ENCODE measurements at regions not wholly inside any gene's neighbourhood (a gene's known extent, or its start where the extent isn't known, plus 50 kb on each side); places are given as distances from the start of the nearest gene placed in this dataset.

DNA sequence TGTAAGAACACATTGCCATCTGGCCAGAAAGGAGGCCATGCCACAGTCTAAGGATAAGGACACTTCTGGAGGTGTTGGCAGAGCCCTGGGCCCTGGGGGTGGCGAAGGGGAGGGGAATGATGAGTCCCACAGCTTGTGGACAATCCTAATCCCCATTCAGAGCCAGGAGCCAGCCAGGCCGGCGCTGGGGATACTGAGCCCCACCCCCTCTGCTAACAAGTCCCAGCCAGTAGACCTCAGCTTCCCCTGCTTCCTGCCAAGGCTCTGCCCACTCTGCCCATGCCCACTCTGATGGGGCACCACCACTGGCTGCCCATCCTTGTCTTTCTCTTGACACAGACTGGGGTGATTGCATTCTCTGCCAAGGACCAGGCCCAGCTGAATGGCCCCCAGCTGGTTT, 71.9 kb downstream of the NAV1 start:
- Mint-ChIP-seq H3K36me3 (ENCODE audit: unreplicated experiment) (no peaks in the 10 kb centered on the region), H3K4me1 (ENCODE audit: low read depth, unreplicated experiment) (peaks cover 9% of the 10 kb centered on the region), H3K27ac (ENCODE audit: unreplicated experiment) (no peak overlapping the region), H3K27me3 (ENCODE audit: unreplicated experiment) (peaks cover 3% of the 10 kb centered on the region), H3K4me3 (ENCODE audit: unreplicated experiment) (no peak overlapping the region), H3K9me3 (ENCODE audit: unreplicated experiment) (peaks cover 3% of the 10 kb centered on the region)
- DNase-seq = no peak
- TF ChIP-seq CTCF (IDR thresholded peaks at IDR 0.05; ENCODE audit: partially characterized antibody, unreplicated experiment) = no peak

DNA sequence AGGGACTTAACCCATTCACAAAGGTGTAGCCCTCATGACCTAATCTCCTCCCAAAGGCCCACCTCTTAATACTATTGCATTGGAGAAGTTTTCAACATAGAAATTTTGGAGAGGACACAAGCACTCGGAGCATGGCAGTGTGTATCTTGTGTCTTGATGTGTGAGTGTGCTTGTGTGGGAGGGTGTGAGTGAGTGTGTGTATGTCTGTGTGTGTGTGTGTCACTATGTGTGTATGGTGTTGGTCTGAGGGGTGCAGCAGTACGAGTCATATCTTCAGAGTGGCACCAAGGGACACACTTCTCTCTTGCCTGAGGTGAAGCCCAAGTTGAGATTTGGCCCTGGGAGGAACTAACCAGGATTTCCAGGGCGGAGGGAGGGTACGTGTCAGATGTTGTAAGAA, 73.7 kb downstream of the NAV1 start:
- peaks cover 5% of the 10 kb centered on the region for H3K27me3 Mint-ChIP-seq (ENCODE audit: unreplicated experiment)
- DNase-seq = no peak
- H3K36me3 Mint-ChIP-seq (ENCODE audit: unreplicated experiment) = no peaks in the 10 kb centered on the region
- H3K27ac Mint-ChIP-seq (ENCODE audit: unreplicated experiment) = no peak overlapping the region
- no peak overlapping the region for H3K4me3 Mint-ChIP-seq (ENCODE audit: unreplicated experiment)
- H3K9me3 Mint-ChIP-seq (ENCODE audit: unreplicated experiment) = peaks cover 3% of the 10 kb centered on the region
- peaks cover 11% of the 10 kb centered on the region for H3K4me1 Mint-ChIP-seq (ENCODE audit: low read depth, unreplicated experiment)
- TF ChIP-seq CTCF (IDR thresholded peaks at IDR 0.05; ENCODE audit: partially characterized antibody, unreplicated experiment) = no peak

- Mint-ChIP-seq H3K36me3 (ENCODE audit: unreplicated experiment) (no peaks in the 10 kb centered on the region), H3K4me3 (ENCODE audit: unreplicated experiment) (no peak overlapping the region), H3K27ac (ENCODE audit: unreplicated experiment) (no peak overlapping the region), H3K4me1 (ENCODE audit: low read depth, unreplicated experiment) (peaks cover 11% of the 10 kb centered on the region), H3K27me3 (ENCODE audit: unreplicated experiment) (peaks cover 5% of the 10 kb centered on the region), H3K9me3 (ENCODE audit: unreplicated experiment) (peaks cover 3% of the 10 kb centered on the region)
- DNase-seq = peak; percentile 52
- no peak for TF ChIP-seq CTCF (IDR thresholded peaks at IDR 0.05; ENCODE audit: partially characterized antibody, unreplicated experiment)
Observed at GRCh38 chr1:201614262-201615015, 75.5 kb downstream of the NAV1 start.

DNA sequence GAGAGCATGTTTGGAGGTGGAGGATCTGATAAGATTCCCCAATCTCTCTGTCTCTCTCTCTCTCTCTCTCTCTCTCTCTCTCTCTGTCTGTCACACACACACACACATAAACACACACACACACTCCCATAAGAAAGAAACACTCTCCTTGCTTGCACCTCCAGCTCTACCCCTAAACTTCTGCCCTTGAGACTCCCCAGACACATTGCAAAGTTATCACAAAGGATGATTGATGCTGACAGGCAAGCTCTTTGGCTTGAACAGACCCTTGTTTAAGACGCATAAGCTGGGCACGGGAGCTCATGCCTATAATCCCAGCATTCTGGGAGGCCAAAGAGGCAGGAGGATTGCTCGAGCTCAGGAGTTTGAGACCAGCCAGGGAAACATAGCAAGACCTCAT, 78.2 kb downstream of the NAV1 start:
- Mint-ChIP-seq H3K4me3 (ENCODE audit: unreplicated experiment) (peak overlapping the region; percentile 21), H3K27ac (ENCODE audit: unreplicated experiment) (no peak overlapping the region), H3K9me3 (ENCODE audit: unreplicated experiment) (peaks cover 3% of the 10 kb centered on the region), H3K4me1 (ENCODE audit: low read depth, unreplicated experiment) (peaks cover 15% of the 10 kb centered on the region), H3K27me3 (ENCODE audit: unreplicated experiment) (peaks cover 4% of the 10 kb centered on the region), H3K36me3 (ENCODE audit: unreplicated experiment) (no peaks in the 10 kb centered on the region)
- no peak for TF ChIP-seq CTCF (IDR thresholded peaks at IDR 0.05; ENCODE audit: partially characterized antibody, unreplicated experiment)
- DNase-seq = no peak

GRCh38 chr1:201618389-201618788, 79.5 kb downstream of the NAV1 start:
- peaks cover 3% of the 10 kb centered on the region for H3K9me3 Mint-ChIP-seq (ENCODE audit: unreplicated experiment)

More at GRCh38 chr1:201618389-201618788, 79.5 kb downstream of the NAV1 start:
- no peaks in the 10 kb centered on the region for H3K36me3 Mint-ChIP-seq (ENCODE audit: unreplicated experiment)
- DNase-seq = no peak
- no peak overlapping the region for H3K4me3 Mint-ChIP-seq (ENCODE audit: unreplicated experiment)
- no peak overlapping the region for H3K27ac Mint-ChIP-seq (ENCODE audit: unreplicated experiment)
- H3K4me1 Mint-ChIP-seq (ENCODE audit: low read depth, unreplicated experiment) = peaks cover 18% of the 10 kb centered on the region
- peaks cover 4% of the 10 kb centered on the region for H3K27me3 Mint-ChIP-seq (ENCODE audit: unreplicated experiment)
- TF ChIP-seq CTCF (IDR thresholded peaks at IDR 0.05; ENCODE audit: partially characterized antibody, unreplicated experiment) = no peak
